ENCODE measurements at regions not wholly inside any gene's neighbourhood (a gene's known extent, or its start where the extent isn't known, plus 50 kb on each side); places are given as distances from the start of the nearest gene placed in this dataset.

GRCh38 chr5:174236070-174236469, 190.6 kb downstream of the NSG2 start:
- no peak for DNase-seq

GRCh38 chr5:174239718-174240117, 194.2 kb downstream of the NSG2 start:
- DNase-seq = no peak

- no peak for DNase-seq
Measured at GRCh38 chr5:174242573-174242972, 197.1 kb downstream of the NSG2 start.

GRCh38 chr5:174243904-174244303, 198.4 kb downstream of the NSG2 start:
- no peak for DNase-seq

GRCh38 chr5:174245516-174246075, 200.1 kb downstream of the NSG2 start:
- no peak for DNase-seq

- no peak for DNase-seq
Measured at GRCh38 chr5:174246743-174247142, 201.2 kb downstream of the NSG2 start.

- no peak for DNase-seq
Measured at GRCh38 chr5:174247301-174247700, 201.8 kb downstream of the NSG2 start.

- no peak for DNase-seq
Measured at GRCh38 chr5:174251305-174252000, 205.9 kb downstream of the NSG2 start.

GRCh38 chr5:174252121-174252520, 206.6 kb downstream of the NSG2 start:
- no peak for DNase-seq

GRCh38 chr5:174259696-174260420, 214.4 kb downstream of the NSG2 start:
- DNase-seq = no peak

- DNase-seq = no peak
Measured at GRCh38 chr5:174271316-174271715, 225.8 kb downstream of the NSG2 start.

- DNase-seq = no peak
Measured at GRCh38 chr5:174272671-174273070, 227.2 kb downstream of the NSG2 start.

- no peak for DNase-seq
Measured at GRCh38 chr5:174273325-174273724, 227.8 kb downstream of the NSG2 start.

GRCh38 chr5:174275959-174276358, 230.5 kb downstream of the NSG2 start:
- no peak for DNase-seq

GRCh38 chr5:174281089-174281760, 235.7 kb downstream of the NSG2 start:
- no peak for DNase-seq

GRCh38 chr5:174281855-174282254, 236.3 kb downstream of the NSG2 start:
- no peak for DNase-seq

GRCh38 chr5:174282391-174282790, 236.9 kb downstream of the NSG2 start:
- DNase-seq = no peak

GRCh38 chr5:174283211-174284005, 237.9 kb downstream of the NSG2 start:
- no peak for DNase-seq

- DNase-seq = no peak
Measured at GRCh38 chr5:174284873-174285272, 239.4 kb downstream of the NSG2 start.

- no peak for DNase-seq
Measured at GRCh38 chr5:174287761-174288160, 242.3 kb downstream of the NSG2 start.

- no peak for DNase-seq
Measured at GRCh38 chr5:174288439-174288838, 242.9 kb downstream of the NSG2 start.

GRCh38 chr5:174291162-174291561, 245.7 kb downstream of the NSG2 start:
- no peak for DNase-seq

GRCh38 chr5:174292348-174292747, 246.8 kb downstream of the NSG2 start:
- DNase-seq = no peak
